ENCODE measurements at regions not wholly inside any gene's neighbourhood (a gene's known extent, or its start where the extent isn't known, plus 50 kb on each side); places are given as distances from the start of the nearest gene placed in this dataset.
A peak's percentile ranks its signal among the peaks of the same experiment; 100 is the strongest.
"Not testable (repeated sequence)": the region's sequence is repeated elsewhere in the genome, so short reads cannot be mapped to it uniquely, and the experiment has no call there.

- DNase-seq (ENCODE audit: extremely low read depth in 1 of 11, low read depth in 9 of 11, low spot score in 4 of 11): no peak
Measured at GRCh38 chr6:151671195-151671594, 136.3 kb upstream of the ESR1 start.

- DNase-seq (ENCODE audit: extremely low read depth in 1 of 11, low read depth in 9 of 11, low spot score in 4 of 11): no peak
Measured at GRCh38 chr6:151674578-151674977, 132.9 kb upstream of the ESR1 start.

GRCh38 chr6:151675746-151676459 is 131.6 kb upstream of the ESR1 start:
- DNase-seq (ENCODE audit: extremely low read depth in 1 of 11, low read depth in 9 of 11, low spot score in 4 of 11): peak in 5 of 11 donors; percentile 39 to 46 (median 44)

- no peak for DNase-seq (ENCODE audit: extremely low read depth in 1 of 11, low read depth in 9 of 11, low spot score in 4 of 11)
Measured at GRCh38 chr6:151676460-151676945, 131.0 kb upstream of the ESR1 start.

DNA sequence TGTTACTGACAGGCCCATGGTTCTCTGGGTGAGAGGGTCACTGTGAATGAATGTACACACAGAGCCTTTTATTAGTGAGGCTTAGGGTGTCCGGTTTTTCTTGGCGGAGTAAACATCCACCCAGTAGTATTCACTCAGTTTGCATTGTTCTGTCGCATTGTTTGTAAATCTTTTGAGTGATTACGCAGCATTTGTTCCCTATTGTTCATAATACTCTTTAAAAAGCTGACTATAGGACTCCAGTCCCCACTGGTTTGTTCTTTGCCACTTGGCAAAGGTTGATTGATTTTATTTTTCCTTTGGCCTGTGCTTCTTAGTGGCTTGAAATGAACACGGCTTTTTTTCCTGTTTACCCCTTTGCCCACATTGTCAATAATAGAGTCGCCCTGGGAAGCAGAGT is 130.1 kb upstream of the ESR1 start:
- DNase-seq (ENCODE audit: extremely low read depth in 1 of 11, low read depth in 9 of 11, low spot score in 4 of 11): no peak

GRCh38 chr6:151679081-151679480 is 128.4 kb upstream of the ESR1 start:
- no peak for DNase-seq (ENCODE audit: extremely low read depth in 1 of 11, low read depth in 9 of 11, low spot score in 4 of 11)

- no peak for DNase-seq (ENCODE audit: extremely low read depth in 1 of 11, low read depth in 9 of 11, low spot score in 4 of 11)
Measured at GRCh38 chr6:151679941-151680340, 127.5 kb upstream of the ESR1 start.

DNA sequence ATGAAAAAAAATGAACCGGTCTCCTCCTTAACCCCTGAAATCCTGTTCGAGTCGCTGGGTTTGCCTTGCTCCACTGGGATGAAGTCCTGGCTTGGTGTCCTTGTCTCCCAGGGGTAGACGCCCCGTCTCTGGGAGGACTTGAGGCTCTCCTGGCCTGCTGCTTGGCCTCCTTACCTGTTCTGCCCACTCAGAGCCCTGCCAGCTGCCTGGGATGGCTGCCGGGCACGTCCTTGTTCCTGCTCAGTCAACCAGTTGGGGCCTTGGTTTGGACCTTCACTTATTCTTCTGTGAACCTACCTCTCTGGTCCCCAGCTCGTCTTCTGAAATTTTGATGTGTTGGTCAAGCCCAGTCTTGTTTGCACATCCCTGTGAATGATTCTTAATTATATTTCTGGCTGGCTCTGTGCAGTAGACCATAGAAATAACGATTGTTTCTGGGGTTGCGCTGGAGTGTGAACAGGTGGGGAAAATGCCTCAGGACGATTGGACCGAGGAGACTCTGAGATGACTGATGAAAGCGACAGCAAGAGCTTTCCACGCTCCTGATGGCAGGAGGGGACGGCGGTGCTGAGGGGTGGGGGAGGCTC is 126.5 kb upstream of the ESR1 start:
- DNase-seq (ENCODE audit: extremely low read depth in 1 of 11, low read depth in 9 of 11, low spot score in 4 of 11): no peak

- DNase-seq (ENCODE audit: extremely low read depth in 1 of 11, low read depth in 9 of 11, low spot score in 4 of 11): no peak
Measured at GRCh38 chr6:151681433-151682059, 125.9 kb upstream of the ESR1 start.

GRCh38 chr6:151682251-151682650 is 125.2 kb upstream of the ESR1 start:
- no peak for DNase-seq (ENCODE audit: extremely low read depth in 1 of 11, low read depth in 9 of 11, low spot score in 4 of 11)

DNA sequence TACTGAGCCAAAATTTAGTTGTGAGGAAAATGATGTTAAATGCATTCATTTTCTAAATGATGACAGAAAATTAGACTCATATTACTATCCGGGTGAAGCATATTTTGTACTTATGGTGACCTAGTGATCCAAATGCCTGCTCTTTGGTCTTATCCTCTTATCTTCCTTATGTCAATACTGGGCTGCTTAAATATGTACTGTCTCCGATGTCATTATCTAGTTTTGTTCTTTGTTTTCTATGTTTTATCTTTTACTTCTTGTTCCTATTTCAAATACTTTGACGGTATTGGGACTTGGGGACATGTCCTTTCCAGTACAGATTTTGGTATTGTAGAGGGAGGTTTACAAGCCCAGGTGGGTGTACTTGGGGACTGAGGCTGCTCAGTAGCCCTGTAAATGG is 124.6 kb upstream of the ESR1 start:
- DNase-seq (ENCODE audit: extremely low read depth in 1 of 11, low read depth in 9 of 11, low spot score in 4 of 11): no peak

DNA sequence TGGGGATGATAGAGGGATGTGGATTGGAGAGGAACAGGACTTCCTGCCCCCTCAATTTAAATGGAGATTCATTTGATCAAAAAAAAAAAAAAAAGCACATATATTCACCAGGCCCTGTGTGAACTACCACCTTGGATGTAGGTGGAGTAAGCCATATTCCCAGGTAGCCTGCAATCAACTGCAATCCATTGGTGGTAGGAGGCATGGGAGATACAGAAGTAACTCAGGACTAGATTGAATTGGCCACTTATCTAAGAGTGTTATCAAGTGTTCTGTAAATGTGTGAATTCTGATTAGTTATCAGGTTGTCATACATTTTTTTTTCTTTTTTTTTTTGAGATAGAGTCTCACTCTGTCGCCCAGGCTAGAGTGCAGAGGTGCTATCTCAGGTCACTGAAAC is 124.1 kb upstream of the ESR1 start:
- DNase-seq (ENCODE audit: extremely low read depth in 1 of 11, low read depth in 9 of 11, low spot score in 4 of 11): no peak

GRCh38 chr6:151689499-151690201 is 117.8 kb upstream of the ESR1 start:
- DNase-seq (ENCODE audit: extremely low read depth in 1 of 11, low read depth in 9 of 11, low spot score in 4 of 11): no peak

GRCh38 chr6:151690303-151690702 is 117.2 kb upstream of the ESR1 start:
- DNase-seq (ENCODE audit: extremely low read depth in 1 of 11, low read depth in 9 of 11, low spot score in 4 of 11): no peak

- no peak for DNase-seq (ENCODE audit: extremely low read depth in 1 of 11, low read depth in 9 of 11, low spot score in 4 of 11)
Measured at GRCh38 chr6:151690768-151691562, 116.5 kb upstream of the ESR1 start.

- no peak for DNase-seq (ENCODE audit: extremely low read depth in 1 of 11, low read depth in 9 of 11, low spot score in 4 of 11)
Measured at GRCh38 chr6:151692216-151692615, 115.3 kb upstream of the ESR1 start.

- no peak for DNase-seq (ENCODE audit: extremely low read depth in 1 of 11, low read depth in 9 of 11, low spot score in 4 of 11)
Measured at GRCh38 chr6:151693366-151693765, 114.1 kb upstream of the ESR1 start.

DNA sequence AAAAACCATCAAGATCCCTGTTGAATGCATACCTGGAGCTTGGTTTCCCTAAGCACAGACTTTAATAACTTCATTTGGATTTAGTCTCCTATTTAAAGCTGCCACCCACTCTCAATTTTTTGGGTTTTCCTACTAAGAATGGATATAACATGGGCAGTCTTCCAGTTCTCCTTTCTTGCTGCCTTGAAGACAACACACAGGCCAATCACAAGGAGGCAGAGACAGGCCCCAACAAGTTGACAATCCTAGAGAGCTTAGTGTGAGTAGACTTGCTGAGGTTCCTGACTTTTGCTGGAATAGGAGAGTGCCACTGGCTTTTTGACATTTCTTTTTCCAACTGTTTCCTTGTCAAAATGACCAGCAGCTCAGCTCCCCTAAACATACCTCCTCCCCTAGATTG is 112.3 kb upstream of the ESR1 start:
- no peak for DNase-seq (ENCODE audit: extremely low read depth in 1 of 11, low read depth in 9 of 11, low spot score in 4 of 11)

DNA sequence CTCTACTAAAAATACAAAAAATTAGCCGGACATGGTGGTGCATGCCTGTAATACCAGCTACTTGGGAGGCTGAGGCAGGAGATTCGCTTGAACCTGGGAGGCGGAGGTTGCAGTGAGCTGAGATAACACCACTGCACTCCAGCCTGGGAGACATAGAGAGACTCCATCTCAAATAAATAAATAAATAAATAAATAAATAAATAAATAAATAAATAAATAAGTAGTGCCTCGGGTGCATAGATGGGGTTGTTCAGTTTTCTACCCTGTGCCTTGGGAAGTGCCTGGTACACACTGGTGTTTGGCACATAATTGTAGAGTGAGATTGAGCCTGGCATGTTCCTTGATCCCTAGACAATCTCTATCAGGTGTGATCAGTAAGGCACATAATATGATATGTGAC is 111.2 kb upstream of the ESR1 start:
- not testable (repeated sequence) for DNase-seq (ENCODE audit: extremely low read depth in 1 of 11, low read depth in 9 of 11, low spot score in 4 of 11)

All from renal cortex interstitium (tissue), 11 donors.